ENCODE measurements at regions not wholly inside any gene's neighbourhood (a gene's known extent, or its start where the extent isn't known, plus 50 kb on each side); places are given as distances from the start of the nearest gene placed in this dataset.
"Not testable (repeated sequence)": the region's sequence is repeated elsewhere in the genome, so short reads cannot be mapped to it uniquely, and the experiment has no call there.

DNA sequence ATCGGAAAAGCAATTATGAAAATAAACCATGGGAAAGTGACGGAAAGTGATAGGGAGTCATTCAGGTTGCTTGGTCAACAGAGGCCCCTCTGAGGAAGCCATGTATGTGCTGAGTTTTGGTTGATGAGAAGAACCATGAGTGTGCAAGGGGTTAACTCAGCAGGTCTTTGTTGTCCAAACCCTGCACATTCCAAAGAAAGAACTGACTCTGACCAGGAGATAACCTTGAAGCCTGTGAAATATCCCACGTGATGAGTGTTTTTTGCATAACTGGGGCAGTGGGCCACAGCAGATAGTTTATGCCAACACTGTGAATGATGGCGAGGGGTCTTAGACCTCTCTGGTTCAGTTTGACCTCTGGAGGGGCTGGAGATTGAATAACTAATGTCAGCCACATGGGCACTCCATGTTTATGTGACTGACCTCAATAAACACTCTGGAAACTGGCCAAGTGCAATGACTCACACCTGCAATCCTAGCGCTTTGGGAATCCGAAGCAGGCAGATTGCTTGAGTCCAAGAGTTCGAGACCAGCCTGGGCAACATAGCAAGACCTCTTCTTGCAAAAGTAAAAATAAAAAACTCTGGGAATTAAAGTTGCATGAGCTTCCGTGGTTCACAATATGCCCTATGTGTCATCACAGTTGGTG is 154.0 kb upstream of the FOXK1 start:
- DNase-seq: no peak

DNA sequence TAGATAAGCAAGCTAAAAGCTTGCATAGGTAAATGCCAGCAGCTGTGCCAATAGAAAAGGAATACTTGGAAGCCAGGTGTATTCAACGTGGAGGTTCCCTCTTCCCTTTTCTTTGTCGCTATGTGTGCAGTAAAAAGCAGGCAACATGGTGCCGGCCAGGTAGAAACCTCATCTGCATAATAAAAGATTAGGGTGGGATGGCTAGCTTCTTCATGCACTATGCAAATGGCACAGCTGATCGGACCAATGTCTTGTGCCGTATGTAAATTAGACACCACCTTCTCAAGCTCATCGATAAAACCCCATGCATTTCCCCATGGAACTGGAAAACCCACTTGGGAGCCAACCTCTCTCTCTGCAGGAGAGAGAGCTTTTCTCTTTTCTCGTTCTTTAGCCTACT is 150.9 kb upstream of the FOXK1 start:
- no peak for DNase-seq

DNA sequence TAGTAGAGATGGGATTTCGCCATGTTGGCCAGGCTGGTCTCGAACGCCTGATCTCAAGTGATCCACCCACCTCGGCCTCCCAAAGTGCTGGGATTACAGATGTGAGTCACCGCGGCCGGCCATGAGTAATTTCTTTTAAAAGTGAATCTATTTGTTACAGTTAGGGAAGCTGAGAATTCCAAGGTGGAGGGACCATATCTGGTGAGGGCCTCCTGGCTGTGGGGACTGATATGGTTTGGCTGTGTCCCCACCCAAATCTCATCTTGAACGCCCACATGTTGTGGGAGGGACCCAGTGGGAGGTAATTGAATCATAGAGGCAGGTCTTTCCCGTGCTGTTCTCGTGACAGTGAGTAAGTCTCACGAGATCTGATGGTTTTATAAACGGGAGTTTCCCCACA is 148.8 kb upstream of the FOXK1 start:
- DNase-seq: not testable (repeated sequence)

DNA sequence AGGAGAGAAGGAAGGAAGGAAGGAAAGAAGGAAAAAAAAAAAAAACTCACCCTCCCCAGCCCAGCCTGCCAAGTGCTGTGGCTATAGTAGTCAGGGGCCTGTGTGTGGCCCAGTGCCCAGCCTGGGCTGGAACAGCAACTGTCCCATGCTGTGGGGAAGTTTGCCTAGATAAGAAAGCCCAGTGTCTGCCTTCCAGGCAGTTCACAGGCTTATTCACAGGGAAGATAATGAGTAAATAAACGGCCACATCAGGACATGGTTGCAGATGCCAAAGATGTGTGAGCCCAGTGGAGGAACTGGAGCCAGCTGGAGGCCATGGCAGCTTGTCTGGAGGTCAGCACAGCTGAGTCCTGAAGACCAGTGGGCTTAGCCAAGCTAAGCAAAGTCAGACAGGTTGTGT is 132.4 kb upstream of the FOXK1 start:
- DNase-seq: no peak

DNA sequence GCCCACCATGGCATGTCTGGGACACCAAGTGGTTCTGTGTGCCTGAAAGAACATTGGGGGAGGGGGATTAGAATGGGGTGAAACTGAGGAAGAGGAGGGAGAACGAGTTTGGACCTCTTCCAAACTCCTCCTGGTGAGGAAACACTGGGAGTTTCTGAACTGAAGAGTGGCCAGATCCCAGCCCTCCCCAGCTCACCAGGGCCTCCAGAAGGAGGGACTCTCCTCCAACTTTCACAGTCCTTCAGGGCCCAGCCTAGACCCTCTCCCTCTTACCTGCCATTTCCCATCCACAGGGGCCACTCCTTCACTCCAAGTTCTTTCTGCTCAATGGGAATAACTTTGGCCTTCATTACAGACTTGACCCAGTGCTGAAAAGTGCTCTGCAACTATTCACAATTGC is 132.0 kb upstream of the FOXK1 start:
- DNase-seq: no peak

DNA sequence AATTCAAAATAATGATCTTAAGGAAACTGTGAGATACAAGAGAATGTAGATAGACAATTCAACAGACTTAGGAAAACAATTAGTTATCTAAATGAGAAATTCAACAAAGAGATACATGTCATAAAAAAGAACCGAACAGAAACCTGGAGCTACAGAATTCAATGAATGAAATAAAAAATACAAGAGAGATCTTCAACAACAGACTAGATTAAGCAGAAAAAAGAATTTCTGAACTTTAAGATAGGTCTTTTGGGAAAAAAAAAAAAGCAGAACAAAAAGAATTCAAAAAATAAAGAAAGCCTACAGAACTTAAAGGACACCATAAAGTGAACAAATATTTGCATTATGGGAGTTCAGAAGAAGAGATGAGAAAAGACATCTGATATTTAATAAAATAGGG is 129.1 kb upstream of the FOXK1 start:
- DNase-seq: no peak

DNA sequence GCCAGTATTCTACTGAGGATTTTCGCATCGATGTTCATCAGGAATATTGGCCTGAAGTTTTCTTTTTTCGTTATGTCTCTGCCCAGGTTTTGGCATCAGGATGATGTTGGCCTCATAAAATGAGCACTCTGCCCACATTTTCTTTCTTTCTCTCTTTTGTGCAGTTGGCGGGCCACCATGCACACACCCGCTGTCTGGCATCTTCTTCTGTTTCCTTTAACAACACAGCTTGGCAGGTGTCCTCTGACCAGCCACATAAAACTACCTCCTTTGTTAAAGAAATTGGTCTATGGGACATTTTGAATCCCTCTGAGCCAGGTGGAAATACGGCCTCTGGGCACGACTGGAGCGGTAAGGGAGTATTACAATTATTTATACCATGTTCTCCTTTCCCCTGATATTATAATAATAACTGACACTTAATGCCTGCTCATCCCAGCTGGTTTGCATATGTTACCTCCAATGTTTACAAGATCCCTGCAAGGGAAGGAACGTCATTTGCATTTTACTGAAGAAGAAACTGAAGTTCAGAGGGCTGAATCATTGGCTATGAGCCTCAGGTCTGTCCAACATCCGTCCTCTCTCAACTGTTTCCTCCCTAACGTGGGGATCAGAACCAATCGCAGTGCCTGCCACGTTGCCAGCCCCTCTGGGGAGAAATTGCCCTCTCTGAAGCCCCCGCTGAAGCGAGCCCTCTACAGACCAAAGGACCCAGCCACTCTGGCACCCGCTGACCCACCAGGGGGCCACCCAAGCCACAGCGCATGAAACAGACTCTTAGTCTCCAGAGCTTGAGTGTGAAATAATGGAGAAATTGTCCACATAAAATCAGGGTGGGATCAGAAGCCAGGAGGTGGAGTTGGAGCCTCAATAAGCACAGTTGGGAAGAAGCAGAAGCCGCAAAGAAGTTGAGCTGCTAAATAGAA is 125.0 kb upstream of the FOXK1 start:
- DNase-seq: no peak

DNA sequence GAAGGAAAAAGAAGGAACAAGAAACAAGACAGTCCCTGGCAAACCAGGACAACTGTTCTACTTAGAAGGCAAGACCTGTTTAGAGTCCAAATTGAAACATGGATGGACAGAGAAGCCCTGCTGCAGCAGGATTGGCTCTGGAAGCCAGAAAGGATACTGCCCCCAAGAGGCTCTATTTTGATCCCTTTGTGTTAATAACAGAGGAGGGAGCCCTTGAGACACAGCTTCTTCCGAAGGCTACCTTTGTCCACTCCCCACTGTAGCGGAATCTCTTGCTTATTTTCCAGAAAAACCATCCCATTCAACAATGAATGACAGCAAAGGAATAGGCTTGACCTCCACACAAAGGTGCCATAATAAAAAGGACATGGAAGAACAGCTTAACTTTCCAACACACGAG is 120.3 kb upstream of the FOXK1 start:
- DNase-seq: no peak

DNA sequence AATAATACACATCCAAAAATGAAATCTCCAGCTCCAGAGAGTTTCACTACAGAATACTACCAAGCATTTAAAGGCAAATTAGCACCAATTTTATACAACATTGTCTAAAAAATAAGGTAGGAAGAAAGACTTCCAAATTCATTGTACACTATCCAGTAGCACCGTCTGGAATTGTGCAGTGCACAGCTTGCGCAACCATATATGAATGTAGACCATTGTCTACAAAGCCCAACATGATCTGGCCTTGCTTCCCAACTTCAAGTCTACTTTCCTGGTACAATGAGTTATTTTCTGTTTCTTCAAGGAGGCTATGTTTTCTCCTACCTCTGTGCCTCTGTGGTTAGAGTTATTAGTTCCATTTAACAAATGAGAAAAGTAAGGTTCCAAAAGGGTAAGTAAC is 115.4 kb upstream of the FOXK1 start:
- DNase-seq: no peak

DNA sequence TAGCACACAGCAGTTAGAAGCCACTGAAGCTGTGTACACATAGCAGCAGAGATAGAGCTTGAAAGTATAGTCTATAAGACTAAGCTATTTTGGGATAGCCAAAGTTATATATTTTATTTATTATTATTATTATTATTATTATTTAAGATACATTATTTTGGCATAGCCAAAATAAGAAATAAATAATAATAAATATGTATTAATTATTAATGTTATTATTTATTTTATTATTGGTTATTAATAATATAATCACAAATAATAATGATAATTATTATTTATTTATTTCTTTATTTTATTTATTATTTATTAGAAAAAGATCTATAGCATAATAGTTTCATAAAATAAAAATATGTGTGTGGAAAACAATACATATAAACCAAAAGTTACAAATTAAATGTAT is 107.2 kb upstream of the FOXK1 start:
- no peak for DNase-seq

DNA sequence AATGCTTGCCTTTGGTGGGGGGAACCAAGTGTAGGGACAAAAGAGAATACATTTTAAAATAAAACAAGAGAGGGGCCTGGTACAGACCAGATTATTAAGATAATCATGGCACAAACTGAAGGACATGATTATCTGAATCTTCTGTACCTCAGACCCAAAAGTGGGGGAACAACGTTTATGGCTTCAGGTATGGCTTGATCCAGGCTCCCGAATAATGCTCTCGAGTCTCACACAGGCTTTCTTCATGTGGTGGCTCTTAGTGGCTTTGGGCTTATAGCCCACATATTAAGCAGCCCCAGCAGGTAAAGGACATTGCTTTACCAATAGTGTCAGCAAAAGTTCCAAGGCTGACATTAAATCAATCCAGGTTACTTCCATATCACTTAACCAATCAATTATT is 106.8 kb upstream of the FOXK1 start:
- DNase-seq: no peak

DNA sequence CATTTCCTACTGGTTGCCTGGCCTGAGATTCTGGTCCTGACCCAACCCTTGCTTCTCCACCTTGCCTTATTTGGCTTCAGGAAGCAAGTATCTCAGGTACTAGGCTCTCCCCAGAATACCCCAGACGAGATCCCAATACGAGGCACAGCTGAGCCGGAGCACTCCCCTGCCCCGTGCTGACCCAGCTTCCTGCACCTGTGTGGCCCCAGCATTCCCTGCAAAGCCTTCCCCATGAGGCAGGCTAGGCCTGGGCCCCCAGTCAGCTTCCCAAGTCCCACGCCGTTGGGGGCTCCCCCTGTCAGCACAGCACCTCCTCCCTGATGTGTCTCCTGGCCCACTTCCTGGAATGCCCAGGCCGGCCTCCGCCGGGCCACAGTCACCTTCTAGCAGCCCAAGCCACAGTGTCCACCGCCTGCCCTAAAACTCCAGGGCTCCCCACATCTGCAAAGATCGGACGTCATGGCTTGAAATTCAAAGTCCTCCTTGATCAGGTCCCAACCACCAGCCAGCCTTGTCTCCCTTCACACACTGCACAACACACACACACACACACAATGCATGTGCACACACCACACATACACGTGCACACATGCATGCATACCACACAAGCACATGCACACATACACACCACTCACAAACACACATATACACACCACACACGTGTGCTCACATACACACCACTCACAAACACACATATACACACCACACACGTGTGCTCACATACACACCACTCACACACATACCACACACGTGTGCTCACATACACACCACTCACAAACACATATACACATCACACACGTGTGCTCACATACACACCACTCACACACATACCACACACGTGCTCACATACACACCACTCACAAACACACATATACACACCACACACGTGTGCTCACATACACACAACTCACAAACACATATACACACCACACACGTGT is 78.9 kb upstream of the FOXK1 start:
- DNase-seq: no peak

DNA sequence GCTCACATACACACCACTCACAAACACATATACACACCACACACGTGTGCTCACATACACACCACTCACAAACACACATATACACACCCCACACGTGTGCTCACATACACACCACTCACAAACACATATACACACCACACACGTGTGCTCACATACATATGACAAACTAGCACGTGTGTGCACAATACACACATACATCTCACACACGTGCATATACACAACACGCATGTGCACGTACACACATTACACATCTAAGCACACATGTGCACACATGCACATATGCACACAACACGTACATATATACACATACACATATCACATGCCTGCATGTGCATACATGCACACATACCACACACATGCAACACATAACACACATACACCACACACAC is 78.3 kb upstream of the FOXK1 start:
- no peak for DNase-seq

DNA sequence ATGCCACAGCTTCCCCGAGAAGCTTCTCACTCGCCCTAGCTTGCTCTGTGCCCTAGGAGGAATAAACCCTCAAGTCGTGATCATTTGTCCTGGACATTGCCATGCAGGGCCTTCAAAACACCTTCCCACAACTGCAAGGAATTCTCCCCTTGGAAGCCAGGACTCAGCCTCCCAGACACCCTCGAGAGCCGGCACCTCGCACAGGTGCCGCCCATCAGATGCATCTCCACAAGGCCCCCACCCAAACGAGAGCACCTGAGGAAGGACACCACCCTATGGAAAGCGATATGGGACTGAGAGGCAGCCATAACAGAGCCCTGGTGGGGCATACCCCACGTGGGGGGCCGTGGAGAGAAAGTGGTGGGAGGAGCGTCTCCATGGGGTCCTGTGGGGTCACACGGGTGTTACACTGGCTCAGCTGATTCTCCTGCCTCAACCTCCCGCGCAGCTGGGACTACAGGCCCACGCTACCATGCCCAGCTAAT is 77.6 kb upstream of the FOXK1 start:
- DNase-seq: no peak

DNA sequence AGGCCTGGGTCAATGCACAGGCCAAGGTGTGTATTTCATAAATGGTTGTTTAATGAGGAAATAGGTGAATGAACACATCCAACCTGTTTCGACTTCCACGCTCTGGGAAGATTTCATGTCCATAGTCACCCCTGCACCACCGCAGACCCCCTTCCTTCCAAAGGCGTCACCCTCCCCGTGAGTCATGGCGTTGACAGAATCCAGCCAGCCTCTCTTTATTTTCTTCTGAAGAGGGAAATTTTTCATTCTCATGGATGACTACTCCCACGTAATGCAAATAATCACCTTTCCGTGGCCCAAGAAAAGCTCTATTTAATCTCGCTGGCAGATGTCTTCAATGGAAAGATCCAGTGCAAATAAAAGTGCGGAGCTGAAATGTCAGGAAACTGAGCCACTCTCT is 75.3 kb upstream of the FOXK1 start:
- no peak for DNase-seq

DNA sequence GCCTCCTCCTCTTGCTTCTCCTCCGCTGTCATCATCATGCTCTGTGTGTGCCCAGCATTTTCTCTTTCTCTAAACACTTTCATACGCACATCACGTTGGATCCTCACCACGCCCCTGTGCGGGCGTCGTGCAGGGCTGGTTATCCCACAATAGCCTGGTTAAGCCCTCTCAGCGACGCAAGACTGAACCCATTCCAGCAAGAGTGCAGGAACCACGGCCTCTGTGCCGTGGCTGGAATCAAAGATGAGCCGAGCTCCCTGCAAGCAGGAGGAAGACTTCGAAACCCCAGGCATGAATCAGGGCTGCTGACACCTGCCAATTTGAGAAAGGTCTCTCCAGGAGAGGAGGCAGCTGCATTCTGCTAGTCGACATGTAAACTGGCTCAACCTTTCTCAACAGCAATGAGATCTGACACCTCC is 74.8 kb upstream of the FOXK1 start:
- no peak for DNase-seq

DNA sequence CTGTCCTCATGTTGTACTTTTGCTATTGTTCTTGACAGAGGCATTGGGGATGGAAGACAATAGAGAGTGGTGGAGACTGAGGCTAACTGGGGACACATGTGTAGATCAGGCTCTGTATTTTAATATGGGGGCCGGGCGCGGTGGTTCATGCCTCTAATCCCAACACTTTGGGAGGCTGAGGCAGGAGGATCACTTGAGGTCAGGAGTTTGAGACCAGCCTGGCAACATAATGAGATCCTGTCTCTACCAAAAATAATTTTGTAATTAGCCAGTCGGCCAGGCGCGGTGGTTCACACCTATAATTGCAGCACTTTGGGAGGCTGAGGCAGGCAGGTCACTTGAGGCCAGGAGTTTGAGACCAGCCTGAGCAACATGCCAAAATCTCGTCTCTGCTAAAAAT is 72.5 kb upstream of the FOXK1 start:
- not testable (repeated sequence) for DNase-seq

DNA sequence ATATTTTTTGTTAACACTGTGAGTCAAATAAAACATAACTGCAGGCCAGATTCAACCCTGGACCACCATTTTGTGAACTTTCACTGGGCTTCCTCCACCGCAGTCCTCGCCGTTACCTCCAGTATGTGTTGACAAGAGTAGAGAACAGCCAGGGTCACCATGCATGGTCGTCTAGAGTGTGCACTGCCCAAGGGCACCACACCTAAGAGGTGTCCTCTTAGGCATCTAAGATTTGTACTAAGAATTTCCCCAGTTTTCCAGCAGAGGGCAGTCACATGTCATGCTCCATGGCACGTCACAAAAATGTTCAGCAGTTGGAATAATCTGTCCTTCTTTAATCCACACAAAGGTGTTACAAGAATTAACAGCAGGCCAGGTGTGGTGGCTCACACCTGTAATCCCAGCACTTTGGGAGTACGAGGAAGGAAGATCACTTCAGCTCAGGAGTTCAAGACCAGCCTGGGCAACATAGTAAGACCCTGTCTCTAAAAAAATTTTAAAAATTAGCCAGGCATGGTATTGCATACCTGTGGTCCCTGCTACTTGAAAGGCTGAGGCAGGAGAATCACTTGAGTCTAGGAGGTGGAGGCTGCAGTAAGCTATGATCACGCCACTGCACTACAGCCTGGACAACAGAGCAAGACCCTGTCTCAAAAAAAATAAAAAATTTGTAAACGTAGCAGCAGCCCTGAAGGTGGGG is 71.2 kb upstream of the FOXK1 start:
- DNase-seq: peak; percentile 42

DNA sequence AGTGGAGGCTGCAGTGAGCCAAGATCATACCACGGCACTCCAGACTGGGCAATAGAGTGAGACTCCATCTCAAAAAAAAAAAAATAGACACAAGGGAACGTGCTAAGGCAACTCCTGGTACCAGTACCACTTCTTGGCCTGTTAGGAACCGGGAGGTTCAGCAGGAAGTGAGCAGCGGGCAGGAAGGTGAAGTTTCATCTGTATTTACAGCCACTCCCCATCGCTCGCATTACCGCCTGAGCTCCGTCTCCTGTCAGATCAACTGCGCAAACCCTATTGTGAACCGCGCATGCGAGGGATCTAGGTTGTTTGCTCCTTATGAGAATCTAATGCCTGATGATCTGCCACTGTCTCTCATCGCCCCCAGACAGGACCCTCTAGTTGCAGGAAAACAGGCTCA is 69.9 kb upstream of the FOXK1 start:
- DNase-seq: no peak

DNA sequence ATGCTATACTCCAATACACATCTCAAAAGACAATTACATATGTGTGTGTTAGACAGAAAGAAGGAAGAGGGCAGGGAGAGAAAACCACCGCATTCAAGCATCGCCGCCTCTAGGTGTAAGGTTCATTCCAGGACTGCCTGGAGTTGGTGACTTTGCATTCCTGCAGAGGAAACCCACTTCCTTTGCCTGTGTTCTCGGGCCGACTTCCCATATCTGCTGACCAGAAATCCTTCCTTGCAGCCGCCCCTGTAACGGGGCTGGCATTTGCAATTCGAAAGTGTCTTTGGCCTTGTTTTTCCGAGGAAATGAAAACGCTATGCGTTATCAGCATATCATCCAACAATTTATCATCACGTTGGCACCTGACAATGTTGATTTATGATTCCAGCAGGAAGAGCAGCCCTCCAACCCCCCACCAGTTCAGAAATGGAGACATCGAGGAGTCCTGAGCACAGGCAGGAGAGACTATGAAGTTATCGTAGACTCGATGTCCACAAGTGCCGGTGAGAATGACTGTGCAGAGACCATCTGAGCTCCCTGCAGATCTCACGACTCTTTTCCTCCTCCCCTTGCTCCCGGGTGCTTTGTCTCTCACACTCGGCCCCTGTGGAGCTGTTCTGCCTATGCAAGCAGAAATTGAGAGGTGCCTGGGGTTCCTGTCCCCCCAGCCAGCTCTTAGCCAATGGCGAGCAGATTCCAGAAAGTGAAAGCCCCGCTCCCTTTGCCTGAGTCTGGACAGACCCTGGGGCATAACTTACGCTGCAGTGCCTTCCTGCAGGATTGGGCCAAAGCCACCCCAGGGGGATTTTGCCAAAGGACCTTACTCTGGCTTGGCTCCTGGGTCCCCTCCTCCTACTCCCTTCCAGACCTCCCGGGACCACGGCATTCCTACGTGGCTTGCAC is 68.9 kb upstream of the FOXK1 start:
- no peak for DNase-seq

DNA sequence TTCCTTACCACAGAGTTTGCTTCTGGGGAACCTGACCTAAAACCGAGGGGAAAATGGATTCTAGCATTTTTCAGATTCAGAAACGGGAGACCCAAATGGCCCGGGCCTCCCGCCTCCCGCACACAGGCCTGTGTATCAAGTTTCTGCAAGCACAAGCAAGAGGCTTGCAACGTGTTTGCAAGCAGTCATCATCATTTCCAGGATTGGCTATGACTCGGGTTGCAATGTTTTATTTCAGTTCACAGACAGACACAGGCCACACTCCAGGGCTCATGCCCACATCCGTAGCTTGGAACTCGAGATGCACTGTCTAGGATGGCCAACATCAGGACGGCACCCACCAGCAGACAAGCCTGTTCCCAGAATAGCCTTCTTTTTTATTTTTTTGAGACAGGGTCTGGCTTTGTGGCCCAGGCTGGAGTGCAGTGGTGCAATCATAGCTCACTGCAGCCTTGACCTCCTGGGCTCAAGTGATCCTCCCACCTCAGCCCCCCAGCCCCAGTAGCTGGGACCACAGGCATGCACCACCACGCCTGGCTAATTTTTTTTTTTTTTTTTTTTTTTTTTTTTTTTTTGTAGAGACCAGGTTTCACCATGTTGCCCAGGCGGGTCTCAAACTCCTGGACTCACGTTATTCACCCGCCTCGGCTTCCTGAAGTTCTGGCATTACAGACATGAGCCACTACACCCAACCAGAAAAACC is 68.1 kb upstream of the FOXK1 start:
- no peak for DNase-seq

Data from NCI-H446 treated with DMSO at 0.1 percent for 48 hours (cell line).